GM19240 (cell line): ENCODE measurements at regions not wholly inside any gene's neighbourhood (a gene's known extent, or its start where the extent isn't known, plus 50 kb on each side); places are given as distances from the start of the nearest gene placed in this dataset.

Source experiments
- DNase-seq: peaks from one replicate; pipeline ENCODE4 v3.0.0; 2011; ENCODE audit warnings: low spot score; ENCODE audit not compliant: insufficient read length

GRCh38 chr12:4137015-4137414, 136.5 kb upstream of the CCND2 start:
- DNase-seq: no peak

- no peak for DNase-seq
These were observed 137.5 kb upstream of the CCND2 start for GRCh38 chr12:4135919-4136605.

GRCh38 chr12:4134448-4135263, 138.9 kb upstream of the CCND2 start:
- no peak for DNase-seq

GRCh38 chr12:4133636-4134447, 139.7 kb upstream of the CCND2 start:
- no peak for DNase-seq

GRCh38 chr12:4133029-4133428, 140.5 kb upstream of the CCND2 start:
- no peak for DNase-seq

- DNase-seq: no peak
These were observed 152.0 kb upstream of the CCND2 start for GRCh38 chr12:4121506-4122020.

- DNase-seq: no peak
These were observed 153.1 kb upstream of the CCND2 start for GRCh38 chr12:4120316-4120917.

- DNase-seq: peak; percentile 62
These were observed 154.3 kb upstream of the CCND2 start for GRCh38 chr12:4119157-4119761.

- DNase-seq: no peak
These were observed 154.9 kb upstream of the CCND2 start for GRCh38 chr12:4118601-4119156.

- peak; percentile 33 for DNase-seq
These were observed 155.5 kb upstream of the CCND2 start for GRCh38 chr12:4118017-4118510.

GRCh38 chr12:4117386-4118016, 156.1 kb upstream of the CCND2 start:
- DNase-seq: no peak

GRCh38 chr12:4116251-4117111, 157.1 kb upstream of the CCND2 start:
- no peak for DNase-seq

GRCh38 chr12:4115570-4115969, 158.0 kb upstream of the CCND2 start:
- no peak for DNase-seq

GRCh38 chr12:4114986-4115385, 158.6 kb upstream of the CCND2 start:
- no peak for DNase-seq

GRCh38 chr12:4112734-4113325, 160.7 kb upstream of the CCND2 start:
- DNase-seq: no peak

- no peak for DNase-seq
These were observed 161.3 kb upstream of the CCND2 start for GRCh38 chr12:4112290-4112689.

- no peak for DNase-seq
These were observed 162.6 kb upstream of the CCND2 start for GRCh38 chr12:4111010-4111409.

GRCh38 chr12:4109826-4110225, 163.7 kb upstream of the CCND2 start:
- no peak for DNase-seq
